Lower leg skin (tissue), 3 donors: ENCODE measurements at regions not wholly inside any gene's neighbourhood (a gene's known extent, or its start where the extent isn't known, plus 50 kb on each side); places are given as distances from the start of the nearest gene placed in this dataset.

Experiments used
- CTCF ChIP-seq, 3 donors: fragments of 450-650 bp; IDR thresholded peaks; one replicate each; pipeline ENCODE4 v1.5.1; 2016; ENCODE audit warnings: antibody characterized with exemption in 3 of 3, mild to moderate bottlenecking in 3 of 3, moderate library complexity in 2 of 3
- POLR2A ChIP-seq, 2 donors: fragments of 450-650 bp; IDR thresholded peaks; one replicate each; pipeline ENCODE4 v1.6.1; 2016 to 2017; ENCODE audit warnings: antibody characterized with exemption in 2 of 2, mild to moderate bottlenecking in 1 of 2, moderate library complexity in 1 of 2

GRCh38 chr4:45063696-45064095, 337.3 kb upstream of the GNPDA2 start:
- TF ChIP-seq POLR2A (IDR thresholded peaks at IDR 0.05) (no peak), CTCF (IDR thresholded peaks at IDR 0.05) (no peak)
